ENCODE measurements at regions not wholly inside any gene's neighbourhood (a gene's known extent, or its start where the extent isn't known, plus 50 kb on each side); places are given as distances from the start of the nearest gene placed in this dataset.

- Mint-ChIP-seq H3K4me3 (no peak overlapping the region), H3K27ac (no peak overlapping the region), H3K4me1 (no peaks in the 10 kb centered on the region), H3K27me3 (no peaks in the 10 kb centered on the region), H3K9me3 (peaks cover 7% of the 10 kb centered on the region), H3K36me3 (ENCODE audit: low read depth) (no peaks in the 10 kb centered on the region)
- ChIA-PET CTCF (no interaction called here), POLR2A (no interaction called here)
- intact Hi-C loops (cut with micrococcal nuclease): no loop called here
- DNase-seq (no peak), ATAC-seq (ENCODE audit: low read depth) (no peak)
- no peak for TF ChIP-seq CTCF (IDR thresholded peaks at IDR 0.05)
Observed at GRCh38 chr14:38065106-38065762, 142.5 kb upstream of the SSTR1 start.

- H3K27me3 Mint-ChIP-seq: no peaks in the 10 kb centered on the region
- no peaks in the 10 kb centered on the region for H3K4me1 Mint-ChIP-seq
- H3K9me3 Mint-ChIP-seq: peaks cover 1% of the 10 kb centered on the region
- intact Hi-C loops (cut with micrococcal nuclease): no loop called here
- DNase-seq: no peak
- POLR2A ChIA-PET: no interaction called here
- no peak for TF ChIP-seq CTCF (IDR thresholded peaks at IDR 0.05)
- no peak overlapping the region for H3K27ac Mint-ChIP-seq
- no peaks in the 10 kb centered on the region for H3K36me3 Mint-ChIP-seq (ENCODE audit: low read depth)
- ATAC-seq (ENCODE audit: low read depth): no peak
- H3K4me3 Mint-ChIP-seq: no peak overlapping the region
- CTCF ChIA-PET: no interaction called here
Observed at GRCh38 chr14:38070061-38070588, 137.6 kb upstream of the SSTR1 start.

- Mint-ChIP-seq H3K4me1 (no peaks in the 10 kb centered on the region), H3K4me3 (no peak overlapping the region), H3K36me3 (ENCODE audit: low read depth) (no peaks in the 10 kb centered on the region), H3K9me3 (peaks cover 4% of the 10 kb centered on the region), H3K27me3 (no peaks in the 10 kb centered on the region), H3K27ac (no peak overlapping the region)
- ATAC-seq (ENCODE audit: low read depth) (no peak), DNase-seq (no peak)
- ChIA-PET CTCF (no interaction called here), POLR2A (no interaction called here)
- TF ChIP-seq CTCF (IDR thresholded peaks at IDR 0.05): no peak
- intact Hi-C loops (cut with micrococcal nuclease): no loop called here
Observed at GRCh38 chr14:38073641-38074040, 134.1 kb upstream of the SSTR1 start.

- Mint-ChIP-seq H3K27me3 (no peaks in the 10 kb centered on the region), H3K27ac (no peak overlapping the region), H3K9me3 (peaks cover 4% of the 10 kb centered on the region), H3K4me1 (no peaks in the 10 kb centered on the region), H3K36me3 (ENCODE audit: low read depth) (no peaks in the 10 kb centered on the region), H3K4me3 (no peak overlapping the region)
- CTCF ChIA-PET: no interaction called here
- no peak for TF ChIP-seq CTCF (IDR thresholded peaks at IDR 0.05)
- intact Hi-C loops (cut with micrococcal nuclease): no loop called here
- POLR2A ChIA-PET: no interaction called here
- ATAC-seq (ENCODE audit: low read depth) (no peak), DNase-seq (no peak)
Observed at GRCh38 chr14:38074081-38074480, 133.6 kb upstream of the SSTR1 start.

GRCh38 chr14:38074754-38075153 is 132.9 kb upstream of the SSTR1 start:
- POLR2A ChIA-PET: no interaction called here
- H3K27ac Mint-ChIP-seq: no peak overlapping the region
- H3K27me3 Mint-ChIP-seq: no peaks in the 10 kb centered on the region
- H3K4me3 Mint-ChIP-seq: no peak overlapping the region
- no peaks in the 10 kb centered on the region for H3K4me1 Mint-ChIP-seq
- peaks cover 4% of the 10 kb centered on the region for H3K9me3 Mint-ChIP-seq
- no peaks in the 10 kb centered on the region for H3K36me3 Mint-ChIP-seq (ENCODE audit: low read depth)
- CTCF ChIA-PET: no interaction called here
- no peak for ATAC-seq (ENCODE audit: low read depth)
- intact Hi-C loops (cut with micrococcal nuclease): no loop called here
- TF ChIP-seq CTCF (IDR thresholded peaks at IDR 0.05): no peak
- DNase-seq: no peak
